HUES48 (cell line): ENCODE measurements at regions not wholly inside any gene's neighbourhood (a gene's known extent, or its start where the extent isn't known, plus 50 kb on each side); places are given as distances from the start of the nearest gene placed in this dataset.

Experiments
- H3K27ac ChIP-seq: one replicate; pipeline ENCODE4 v1.7.0; 2013; ENCODE audit warnings: low read depth, low read length, inconsistent platforms
- H3K27me3 ChIP-seq: 2 replicates; pipeline ENCODE4 v1.6.1; 2013; ENCODE audit warnings: mild to moderate bottlenecking, low read length; ENCODE audit not compliant: control insufficient read depth, insufficient read depth
- H3K36me3 ChIP-seq: 2 replicates; pipeline ENCODE4 v1.6.1; 2013; ENCODE audit warnings: low read length; ENCODE audit not compliant: control insufficient read depth, insufficient read depth
- H3K4me1 ChIP-seq: 2 replicates; pipeline ENCODE4 v1.6.1; 2013; ENCODE audit warnings: mild to moderate bottlenecking, low read length; ENCODE audit not compliant: control insufficient read depth, insufficient read depth
- H3K4me3 ChIP-seq: 2 replicates; pipeline ENCODE4 v1.5.1; 2013; ENCODE audit warnings: mild to moderate bottlenecking, low read depth, low read length
- H3K9ac ChIP-seq: 2 replicates; pipeline ENCODE4 v1.6.1; 2013; ENCODE audit warnings: mild to moderate bottlenecking, low read depth, low read length, moderate library complexity
- H3K9me3 ChIP-seq: 2 replicates; pipeline ENCODE4 v1.6.1; 2013; ENCODE audit warnings: low read length; ENCODE audit not compliant: control insufficient read depth, insufficient read depth

- Histone ChIP-seq H3K4me3 (no peak overlapping the region), H3K9ac (no peak overlapping the region), H3K27ac (no peak overlapping the region), H3K9me3 (no peaks in the 10 kb centered on the region), H3K27me3 (no peaks in the 10 kb centered on the region), H3K36me3 (no peaks in the 10 kb centered on the region), H3K4me1 (no peaks in the 10 kb centered on the region)
Observed at GRCh38 chr6:103191391-103192093, 1668.2 kb downstream of the HACE1 start.

- no peak overlapping the region for H3K9ac ChIP-seq
- H3K27ac ChIP-seq, result no peak overlapping the region
- no peaks in the 10 kb centered on the region for H3K36me3 ChIP-seq
- no peaks in the 10 kb centered on the region for H3K4me1 ChIP-seq
- H3K9me3 ChIP-seq, result no peaks in the 10 kb centered on the region
- H3K4me3 ChIP-seq, result no peak overlapping the region
- H3K27me3 ChIP-seq, result no peaks in the 10 kb centered on the region
Observed at GRCh38 chr6:103184776-103185175, 1674.9 kb downstream of the HACE1 start.

DNA sequence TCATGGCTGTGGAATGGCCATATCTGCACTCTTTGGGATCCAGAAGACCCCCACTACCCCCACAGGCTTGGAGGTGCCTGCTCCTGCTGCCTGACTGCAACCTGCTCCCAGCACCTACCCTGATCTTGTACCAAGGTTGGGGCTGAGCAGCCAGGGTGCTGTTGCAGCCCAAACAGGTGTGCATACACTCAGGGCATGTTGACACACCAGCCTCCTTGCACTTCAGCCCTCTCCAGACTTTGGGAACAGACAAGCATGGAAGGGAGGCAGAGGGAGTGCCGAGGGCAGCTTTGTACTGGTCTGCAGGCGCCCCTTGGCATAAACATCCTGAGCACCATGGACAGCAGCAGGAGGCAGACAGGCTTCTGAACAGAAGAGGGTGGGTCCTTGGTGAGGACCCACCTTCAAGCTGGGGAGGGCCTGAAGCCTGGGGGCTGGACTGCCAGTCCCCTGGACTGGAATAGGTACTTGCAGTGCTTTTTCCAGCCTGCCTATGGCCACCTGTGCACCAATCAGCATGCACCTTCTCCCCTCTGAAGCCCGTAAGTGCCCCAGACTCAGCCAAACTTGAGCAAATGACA, 1675.8 kb downstream of the HACE1 start:
- Histone ChIP-seq H3K27ac (no peak overlapping the region), H3K36me3 (no peaks in the 10 kb centered on the region), H3K9ac (no peak overlapping the region), H3K4me1 (no peaks in the 10 kb centered on the region), H3K9me3 (no peaks in the 10 kb centered on the region), H3K27me3 (no peaks in the 10 kb centered on the region), H3K4me3 (no peak overlapping the region)

- Histone ChIP-seq H3K9me3 (no peaks in the 10 kb centered on the region), H3K4me3 (no peak overlapping the region), H3K27ac (no peak overlapping the region), H3K36me3 (no peaks in the 10 kb centered on the region), H3K27me3 (no peaks in the 10 kb centered on the region), H3K4me1 (no peaks in the 10 kb centered on the region), H3K9ac (no peak overlapping the region)
Observed at GRCh38 chr6:103178193-103178592, 1681.5 kb downstream of the HACE1 start.

- Histone ChIP-seq H3K4me1 (no peaks in the 10 kb centered on the region), H3K36me3 (no peaks in the 10 kb centered on the region), H3K27me3 (no peaks in the 10 kb centered on the region), H3K9ac (no peak overlapping the region), H3K9me3 (no peaks in the 10 kb centered on the region), H3K27ac (no peak overlapping the region), H3K4me3 (no peak overlapping the region)
Observed at GRCh38 chr6:103177791-103178190, 1681.9 kb downstream of the HACE1 start.

GRCh38 chr6:103175056-103175455, 1684.7 kb downstream of the HACE1 start:
- Histone ChIP-seq H3K9ac (no peak overlapping the region), H3K4me1 (no peaks in the 10 kb centered on the region), H3K9me3 (no peaks in the 10 kb centered on the region), H3K4me3 (no peak overlapping the region), H3K36me3 (no peaks in the 10 kb centered on the region), H3K27ac (no peak overlapping the region), H3K27me3 (no peaks in the 10 kb centered on the region)

- Histone ChIP-seq H3K4me1 (no peaks in the 10 kb centered on the region), H3K27ac (no peak overlapping the region), H3K9ac (no peak overlapping the region), H3K36me3 (no peaks in the 10 kb centered on the region), H3K4me3 (no peak overlapping the region), H3K27me3 (no peaks in the 10 kb centered on the region), H3K9me3 (no peaks in the 10 kb centered on the region)
Observed at GRCh38 chr6:103167345-103168071, 1692.2 kb downstream of the HACE1 start.

- no peak overlapping the region for H3K9ac ChIP-seq
- H3K9me3 ChIP-seq, result no peaks in the 10 kb centered on the region
- H3K36me3 ChIP-seq, result no peaks in the 10 kb centered on the region
- no peaks in the 10 kb centered on the region for H3K27me3 ChIP-seq
- H3K4me1 ChIP-seq, result peaks cover 6% of the 10 kb centered on the region; the same call in 1 of the 2 replicates
- H3K4me3 ChIP-seq, result no peak overlapping the region
- no peak overlapping the region for H3K27ac ChIP-seq
Observed at GRCh38 chr6:103154779-103155572, 1704.7 kb downstream of the HACE1 start.

GRCh38 chr6:103153016-103153415, 1706.7 kb downstream of the HACE1 start:
- Histone ChIP-seq H3K27ac (no peak overlapping the region), H3K36me3 (no peaks in the 10 kb centered on the region), H3K4me1 (peaks cover 6% of the 10 kb centered on the region; the same call in 1 of the 2 replicates), H3K9me3 (no peaks in the 10 kb centered on the region), H3K4me3 (no peak overlapping the region), H3K27me3 (no peaks in the 10 kb centered on the region), H3K9ac (no peak overlapping the region)

GRCh38 chr6:103142902-103143301, 1716.8 kb downstream of the HACE1 start:
- Histone ChIP-seq H3K27ac (no peak overlapping the region), H3K36me3 (no peaks in the 10 kb centered on the region), H3K9me3 (no peaks in the 10 kb centered on the region), H3K9ac (no peak overlapping the region), H3K4me3 (no peak overlapping the region), H3K27me3 (no peaks in the 10 kb centered on the region), H3K4me1 (no peaks in the 10 kb centered on the region)
